ENCODE measurements at regions not wholly inside any gene's neighbourhood (a gene's known extent, or its start where the extent isn't known, plus 50 kb on each side); places are given as distances from the start of the nearest gene placed in this dataset.

DNA sequence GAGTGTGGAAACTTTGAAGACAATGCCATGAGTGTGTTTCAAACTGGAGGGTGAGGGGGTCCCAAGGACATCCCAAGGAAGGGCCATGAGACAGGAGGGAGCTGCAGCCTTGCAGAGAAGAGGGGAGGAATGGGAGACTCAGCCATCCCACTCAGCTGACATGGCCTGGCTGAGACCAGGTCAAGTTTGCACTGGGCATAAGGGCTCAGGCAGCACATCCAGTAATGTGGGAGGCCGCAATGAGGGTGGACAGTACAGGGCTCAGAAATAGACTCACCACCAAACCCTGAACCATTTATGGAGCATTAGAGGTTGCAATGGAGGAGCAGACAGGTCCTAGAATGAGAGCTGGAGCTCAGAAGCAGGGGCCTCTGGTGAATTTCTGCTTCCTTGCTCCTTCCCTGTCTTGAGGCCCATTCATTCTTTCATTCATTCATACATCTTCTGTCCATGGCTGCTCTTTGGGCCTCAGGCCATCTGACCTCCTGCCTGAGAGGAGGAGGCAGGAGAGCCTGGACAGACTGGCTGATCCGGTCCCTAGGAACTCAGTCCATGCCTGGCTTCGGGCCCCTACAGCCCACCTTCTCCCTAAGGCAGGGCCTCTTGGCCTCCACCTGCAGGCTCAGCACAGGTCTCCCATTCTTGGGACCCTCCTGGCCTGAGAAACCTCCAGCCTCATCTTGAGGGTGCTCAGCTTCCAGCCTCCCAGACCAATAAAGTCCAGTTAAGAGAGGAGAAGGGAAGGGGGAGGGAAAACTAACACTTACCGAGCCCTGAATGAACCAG lies 70.5 kb upstream of the CDH5 start:
- no peak for DNase-seq (ENCODE audit: extremely low spot score)
- Histone ChIP-seq H3K27ac (replicated peaks in 1 of 4) (no peak overlapping the region), H3K36me3 (no peaks in the 10 kb centered on the region), H3K4me3 (no peak overlapping the region), H3K4me1 (no peaks in the 10 kb centered on the region), H3K9me3 (no peaks in the 10 kb centered on the region), H3K27me3 (peaks cover 0 to 12% (median 0%) of the 10 kb centered on the region in 4 donors)
- no peak for TF ChIP-seq POLR2AphosphoS5 (IDR thresholded peaks at IDR 0.05)
- no peak for TF ChIP-seq POLR2A (IDR thresholded peaks at IDR 0.05; ENCODE audit: low read depth)
- TF ChIP-seq EP300 (IDR thresholded peaks at IDR 0.05), result no peak
- TF ChIP-seq, protein P1, sequence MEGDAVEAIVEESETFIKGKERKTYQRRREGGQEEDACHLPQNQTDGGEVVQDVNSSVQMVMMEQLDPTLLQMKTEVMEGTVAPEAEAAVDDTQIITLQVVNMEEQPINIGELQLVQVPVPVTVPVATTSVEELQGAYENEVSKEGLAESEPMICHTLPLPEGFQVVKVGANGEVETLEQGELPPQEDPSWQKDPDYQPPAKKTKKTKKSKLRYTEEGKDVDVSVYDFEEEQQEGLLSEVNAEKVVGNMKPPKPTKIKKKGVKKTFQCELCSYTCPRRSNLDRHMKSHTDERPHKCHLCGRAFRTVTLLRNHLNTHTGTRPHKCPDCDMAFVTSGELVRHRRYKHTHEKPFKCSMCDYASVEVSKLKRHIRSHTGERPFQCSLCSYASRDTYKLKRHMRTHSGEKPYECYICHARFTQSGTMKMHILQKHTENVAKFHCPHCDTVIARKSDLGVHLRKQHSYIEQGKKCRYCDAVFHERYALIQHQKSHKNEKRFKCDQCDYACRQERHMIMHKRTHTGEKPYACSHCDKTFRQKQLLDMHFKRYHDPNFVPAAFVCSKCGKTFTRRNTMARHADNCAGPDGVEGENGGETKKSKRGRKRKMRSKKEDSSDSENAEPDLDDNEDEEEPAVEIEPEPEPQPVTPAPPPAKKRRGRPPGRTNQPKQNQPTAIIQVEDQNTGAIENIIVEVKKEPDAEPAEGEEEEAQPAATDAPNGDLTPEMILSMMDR (IDR thresholded peaks at IDR 0.05), result no peak
- intact Hi-C loops (cut with DNase I), result no loop called here
- 92% methylated on average over 4 of the region's 4 CpGs for WGBS

DNA sequence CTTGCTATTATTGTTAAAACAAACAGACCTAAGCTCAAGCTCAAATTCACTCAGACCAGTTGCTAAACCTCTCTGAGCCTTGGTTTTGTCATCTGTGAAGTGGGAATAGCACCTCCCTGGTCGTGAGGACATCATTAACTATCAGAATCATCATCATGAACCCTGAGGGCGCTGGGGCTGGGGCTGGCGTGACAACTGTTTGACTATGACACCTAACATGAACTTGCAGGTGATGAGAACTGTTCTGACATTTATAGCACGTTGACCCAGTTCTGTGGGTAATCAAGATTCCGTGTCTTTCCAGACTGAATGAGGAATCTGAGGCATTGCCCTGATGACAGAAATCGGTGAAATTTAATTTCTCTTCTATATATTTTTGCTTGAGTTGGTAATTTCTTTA lies 71.3 kb upstream of the CDH5 start:
- WGBS, result 88% methylated on average over 6 of the region's 6 CpGs
- H3K27ac ChIP-seq (replicated peaks in 1 of 4), result no peak overlapping the region
- DNase-seq (ENCODE audit: extremely low spot score), result no peak
- intact Hi-C loops (cut with DNase I), result no loop called here
- H3K27me3 ChIP-seq, result peaks cover 0 to 12% (median 0%) of the 10 kb centered on the region in 4 donors
- no peaks in the 10 kb centered on the region for H3K4me1 ChIP-seq
- no peaks in the 10 kb centered on the region for H3K36me3 ChIP-seq
- TF ChIP-seq POLR2A (IDR thresholded peaks at IDR 0.05; ENCODE audit: low read depth) (no peak), EP300 (IDR thresholded peaks at IDR 0.05) (no peak)
- H3K4me3 ChIP-seq, result no peak overlapping the region
- H3K9me3 ChIP-seq, result no peaks in the 10 kb centered on the region

DNA sequence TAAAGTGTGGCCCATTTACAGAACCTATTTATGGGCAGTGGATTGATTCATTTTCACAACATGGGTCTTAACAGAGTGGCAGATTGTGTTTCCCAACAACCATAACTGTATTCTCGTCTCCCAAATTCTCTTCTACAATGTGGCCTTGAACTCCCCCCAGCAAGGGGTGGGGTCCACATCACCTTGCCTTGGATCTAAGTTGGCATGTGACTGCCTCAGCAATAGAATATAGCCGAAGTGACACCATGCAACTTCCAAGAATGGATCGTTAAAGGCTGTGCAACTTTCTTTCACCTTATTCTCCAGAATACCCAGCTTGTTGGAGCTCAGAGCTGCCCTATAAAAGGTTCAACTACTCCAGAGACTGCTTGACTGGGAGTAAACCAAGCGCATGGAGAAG lies 72.0 kb upstream of the CDH5 start:
- no peak overlapping the region for H3K4me3 ChIP-seq
- intact Hi-C loops (cut with DNase I), result no loop called here
- DNase-seq (ENCODE audit: extremely low spot score), result no peak
- no peak overlapping the region for H3K27ac ChIP-seq (replicated peaks in 1 of 4)
- WGBS, result 90% methylated on average over 4 of the region's 4 CpGs
- no peaks in the 10 kb centered on the region for H3K36me3 ChIP-seq
- no peaks in the 10 kb centered on the region for H3K9me3 ChIP-seq
- peaks cover 0 to 12% (median 0%) of the 10 kb centered on the region in 4 donors for H3K27me3 ChIP-seq
- TF ChIP-seq POLR2A (IDR thresholded peaks at IDR 0.05; ENCODE audit: low read depth), result no peak
- TF ChIP-seq, protein P1 (IDR thresholded peaks at IDR 0.05), result no peak
- no peak for TF ChIP-seq EP300 (IDR thresholded peaks at IDR 0.05)
- TF ChIP-seq POLR2AphosphoS5 (IDR thresholded peaks at IDR 0.05), result no peak
- H3K4me1 ChIP-seq, result no peaks in the 10 kb centered on the region

DNA sequence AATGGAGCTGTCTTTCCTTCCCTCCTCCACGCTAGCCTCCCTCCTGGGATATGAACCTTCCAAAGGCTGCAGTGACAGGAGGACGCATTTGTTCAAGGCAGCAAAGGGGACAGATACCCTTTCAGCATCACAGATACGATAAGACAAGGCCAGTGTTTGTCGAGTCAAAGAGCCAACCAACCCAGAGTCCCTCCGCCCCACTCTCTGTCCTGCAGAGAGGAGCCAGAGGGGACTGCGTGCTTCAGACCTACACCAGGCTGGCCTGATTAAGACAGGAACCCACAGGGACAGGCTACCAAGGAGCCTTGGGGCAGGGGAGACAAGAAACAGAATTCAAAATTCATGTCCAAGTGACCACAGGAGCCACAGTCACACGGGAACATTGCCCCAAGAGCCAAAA lies 72.6 kb upstream of the CDH5 start:
- Histone ChIP-seq H3K4me1 (no peaks in the 10 kb centered on the region), H3K9me3 (no peaks in the 10 kb centered on the region), H3K27me3 (peaks cover 0 to 12% (median 0%) of the 10 kb centered on the region in 4 donors), H3K36me3 (no peaks in the 10 kb centered on the region), H3K27ac (replicated peaks in 1 of 4) (no peak overlapping the region), H3K4me3 (no peak overlapping the region)
- intact Hi-C loops (cut with DNase I), result no loop called here
- 91% methylated on average over 7 of the region's 7 CpGs for WGBS
- TF ChIP-seq POLR2A (IDR thresholded peaks at IDR 0.05; ENCODE audit: low read depth) (no peak), POLR2AphosphoS5 (IDR thresholded peaks at IDR 0.05) (no peak)
- TF ChIP-seq, protein P1 (IDR thresholded peaks at IDR 0.05), result no peak
- DNase-seq (ENCODE audit: extremely low spot score), result no peak

DNA sequence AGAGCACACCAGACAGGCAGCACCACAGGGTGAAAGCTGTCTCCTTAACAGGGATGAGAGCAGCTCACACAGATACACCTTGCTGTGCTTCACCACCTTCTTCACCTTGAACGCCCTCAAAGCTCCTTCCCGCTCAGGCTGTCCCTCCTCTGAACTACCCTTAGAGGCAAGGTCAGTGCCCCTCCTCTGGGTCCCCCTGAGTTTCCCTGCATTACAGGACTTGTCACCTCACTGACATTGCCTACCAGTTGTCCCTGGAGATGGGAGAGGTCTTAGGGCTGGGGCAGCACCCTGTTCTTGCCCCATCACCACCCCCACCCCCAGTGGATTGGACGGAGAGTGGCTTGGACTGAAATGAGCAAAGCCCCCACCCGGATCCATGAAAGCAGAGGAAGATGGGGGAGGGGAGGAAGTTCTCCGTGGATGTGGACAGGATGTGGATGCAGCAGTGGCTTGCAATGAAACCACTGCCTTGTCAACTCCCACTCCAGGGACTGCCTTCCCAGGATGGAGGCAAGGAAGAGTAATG lies 73.2 kb upstream of the CDH5 start:
- DNase-seq (ENCODE audit: extremely low spot score), result no peak
- intact Hi-C loops (cut with DNase I), result no loop called here

More for the DNA sequence above, 73.2 kb upstream of the CDH5 start:
- Histone ChIP-seq H3K9me3 (no peaks in the 10 kb centered on the region), H3K36me3 (no peaks in the 10 kb centered on the region), H3K27ac (replicated peaks in 1 of 4) (no peak overlapping the region), H3K27me3 (peaks cover 0 to 12% (median 0%) of the 10 kb centered on the region in 4 donors), H3K4me3 (no peak overlapping the region), H3K4me1 (no peaks in the 10 kb centered on the region)
- no peak for TF ChIP-seq EP300 (IDR thresholded peaks at IDR 0.05)
- TF ChIP-seq, protein P1 (IDR thresholded peaks at IDR 0.05), result no peak
- TF ChIP-seq POLR2A (IDR thresholded peaks at IDR 0.05; ENCODE audit: low read depth), result no peak
- no peak for TF ChIP-seq POLR2AphosphoS5 (IDR thresholded peaks at IDR 0.05)
- 60% methylated on average over 5 of the region's 5 CpGs for WGBS
